Tibial nerve (tissue), 3 donors: ENCODE measurements at regions not wholly inside any gene's neighbourhood (a gene's known extent, or its start where the extent isn't known, plus 50 kb on each side); places are given as distances from the start of the nearest gene placed in this dataset.

Experiments used
- POLR2A ChIP-seq, 2 donors: fragments of 450-650 bp; IDR thresholded peaks; one replicate each; pipeline ENCODE4 v1.6.1; 2017; ENCODE audit warnings: antibody characterized with exemption in 2 of 2, mild to moderate bottlenecking in 2 of 2, moderate library complexity in 2 of 2
- TF ChIP-seq, protein P1 (sequence below), 5 experiments: fragments of 200-600 bp in 3 of 5; fragments of 450-650 bp in 2 of 5; sonication (generic) in 3 of 5; IDR thresholded peaks; one replicate each; pipeline ENCODE4 v1.5.1; 2016 to 2019; ENCODE audit warnings: antibody characterized with exemption in 5 of 5, mild to moderate bottlenecking in 3 of 5, moderate library complexity in 2 of 5

DNA sequence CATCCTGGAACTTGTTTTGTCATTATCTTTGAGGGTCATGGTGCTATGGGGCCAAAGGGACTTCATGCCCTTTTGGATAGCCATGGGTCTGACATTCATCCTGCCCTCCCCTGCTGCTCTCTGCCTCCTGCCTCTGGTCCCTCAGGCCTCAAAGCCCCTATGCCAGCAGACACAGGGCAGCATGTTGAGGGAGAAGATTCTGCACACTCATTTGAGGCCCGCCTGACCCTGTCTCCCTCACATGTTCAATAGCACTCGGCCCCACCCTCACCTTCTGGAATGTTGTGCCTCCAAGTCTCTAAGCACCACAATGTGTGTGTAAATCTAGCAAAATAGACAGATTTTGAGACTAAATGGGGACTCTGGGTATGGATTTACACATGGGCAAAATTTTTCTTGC, 178.7 kb upstream of the ANKRD28 start:
- TF ChIP-seq, protein P1, sequence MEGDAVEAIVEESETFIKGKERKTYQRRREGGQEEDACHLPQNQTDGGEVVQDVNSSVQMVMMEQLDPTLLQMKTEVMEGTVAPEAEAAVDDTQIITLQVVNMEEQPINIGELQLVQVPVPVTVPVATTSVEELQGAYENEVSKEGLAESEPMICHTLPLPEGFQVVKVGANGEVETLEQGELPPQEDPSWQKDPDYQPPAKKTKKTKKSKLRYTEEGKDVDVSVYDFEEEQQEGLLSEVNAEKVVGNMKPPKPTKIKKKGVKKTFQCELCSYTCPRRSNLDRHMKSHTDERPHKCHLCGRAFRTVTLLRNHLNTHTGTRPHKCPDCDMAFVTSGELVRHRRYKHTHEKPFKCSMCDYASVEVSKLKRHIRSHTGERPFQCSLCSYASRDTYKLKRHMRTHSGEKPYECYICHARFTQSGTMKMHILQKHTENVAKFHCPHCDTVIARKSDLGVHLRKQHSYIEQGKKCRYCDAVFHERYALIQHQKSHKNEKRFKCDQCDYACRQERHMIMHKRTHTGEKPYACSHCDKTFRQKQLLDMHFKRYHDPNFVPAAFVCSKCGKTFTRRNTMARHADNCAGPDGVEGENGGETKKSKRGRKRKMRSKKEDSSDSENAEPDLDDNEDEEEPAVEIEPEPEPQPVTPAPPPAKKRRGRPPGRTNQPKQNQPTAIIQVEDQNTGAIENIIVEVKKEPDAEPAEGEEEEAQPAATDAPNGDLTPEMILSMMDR (IDR thresholded peaks at IDR 0.05) = no peak
- no peak for TF ChIP-seq POLR2A (IDR thresholded peaks at IDR 0.05)
